Retinal pigment epithelial cell (primary cell): ENCODE measurements at regions not wholly inside any gene's neighbourhood (a gene's known extent, or its start where the extent isn't known, plus 50 kb on each side); places are given as distances from the start of the nearest gene placed in this dataset.

ENCODE experiments used
- DNase-seq: peaks from one replicate; pipeline ENCODE4 v3.0.0-alpha.2; 2010; ENCODE audit warnings: low read depth
- H3K4me3 ChIP-seq: 2 replicates; pipeline ENCODE4 v1.5.1; 2011; ENCODE audit warnings: mild to moderate bottlenecking, low read length, control low read depth, moderate library complexity
- TF ChIP-seq, protein P1 (sequence below): conservative IDR thresholded peaks from 2 replicates; pipeline ENCODE4 v1.5.1; 2011; ENCODE audit warnings: low read depth, low read length, control low read depth, inconsistent platforms

DNA sequence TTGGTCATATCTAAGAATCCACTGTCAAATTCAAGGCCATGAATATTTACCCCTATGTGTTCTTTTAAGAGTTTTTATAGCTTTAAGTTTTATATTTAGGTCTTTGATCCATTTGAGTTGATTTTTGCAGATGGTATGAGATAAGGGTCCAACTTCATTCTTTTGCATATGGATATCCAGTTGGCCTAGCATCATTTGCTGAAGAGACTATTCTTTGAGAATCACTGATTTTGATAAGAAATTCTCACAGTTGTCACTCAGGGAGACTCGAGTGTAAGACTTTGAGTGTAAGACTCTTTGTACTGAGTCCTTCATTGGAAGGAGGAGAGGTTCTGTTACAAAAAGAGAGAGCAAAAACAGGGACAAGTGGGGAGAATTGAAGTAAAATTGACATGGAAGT lies 74.8 kb downstream of the CBLL2 start:
- no peak for DNase-seq
- TF ChIP-seq, protein P1, sequence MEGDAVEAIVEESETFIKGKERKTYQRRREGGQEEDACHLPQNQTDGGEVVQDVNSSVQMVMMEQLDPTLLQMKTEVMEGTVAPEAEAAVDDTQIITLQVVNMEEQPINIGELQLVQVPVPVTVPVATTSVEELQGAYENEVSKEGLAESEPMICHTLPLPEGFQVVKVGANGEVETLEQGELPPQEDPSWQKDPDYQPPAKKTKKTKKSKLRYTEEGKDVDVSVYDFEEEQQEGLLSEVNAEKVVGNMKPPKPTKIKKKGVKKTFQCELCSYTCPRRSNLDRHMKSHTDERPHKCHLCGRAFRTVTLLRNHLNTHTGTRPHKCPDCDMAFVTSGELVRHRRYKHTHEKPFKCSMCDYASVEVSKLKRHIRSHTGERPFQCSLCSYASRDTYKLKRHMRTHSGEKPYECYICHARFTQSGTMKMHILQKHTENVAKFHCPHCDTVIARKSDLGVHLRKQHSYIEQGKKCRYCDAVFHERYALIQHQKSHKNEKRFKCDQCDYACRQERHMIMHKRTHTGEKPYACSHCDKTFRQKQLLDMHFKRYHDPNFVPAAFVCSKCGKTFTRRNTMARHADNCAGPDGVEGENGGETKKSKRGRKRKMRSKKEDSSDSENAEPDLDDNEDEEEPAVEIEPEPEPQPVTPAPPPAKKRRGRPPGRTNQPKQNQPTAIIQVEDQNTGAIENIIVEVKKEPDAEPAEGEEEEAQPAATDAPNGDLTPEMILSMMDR = no peak
- H3K4me3 ChIP-seq = no peak overlapping the region

DNA sequence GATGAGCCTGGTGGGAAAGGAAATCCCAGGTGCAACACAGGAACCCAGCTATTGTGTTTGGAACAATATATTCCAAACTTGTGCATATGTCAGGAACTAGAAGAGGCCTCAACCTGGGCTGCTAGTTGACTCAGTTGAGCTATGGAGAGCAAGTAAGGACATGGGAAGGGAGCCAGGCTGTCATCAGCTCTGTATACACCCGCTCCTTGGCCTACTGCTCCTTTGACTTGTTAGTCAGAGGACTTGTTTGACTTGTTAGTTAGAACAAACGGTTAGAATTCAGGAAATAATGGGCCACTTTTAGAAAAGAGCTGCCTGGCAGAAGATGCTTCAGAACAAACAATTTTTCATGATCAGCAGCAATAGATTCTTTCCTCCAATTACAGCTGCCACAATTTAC lies 76.4 kb downstream of the CBLL2 start:
- TF ChIP-seq, protein P1 = no peak
- H3K4me3 ChIP-seq = no peak overlapping the region
- DNase-seq = no peak

DNA sequence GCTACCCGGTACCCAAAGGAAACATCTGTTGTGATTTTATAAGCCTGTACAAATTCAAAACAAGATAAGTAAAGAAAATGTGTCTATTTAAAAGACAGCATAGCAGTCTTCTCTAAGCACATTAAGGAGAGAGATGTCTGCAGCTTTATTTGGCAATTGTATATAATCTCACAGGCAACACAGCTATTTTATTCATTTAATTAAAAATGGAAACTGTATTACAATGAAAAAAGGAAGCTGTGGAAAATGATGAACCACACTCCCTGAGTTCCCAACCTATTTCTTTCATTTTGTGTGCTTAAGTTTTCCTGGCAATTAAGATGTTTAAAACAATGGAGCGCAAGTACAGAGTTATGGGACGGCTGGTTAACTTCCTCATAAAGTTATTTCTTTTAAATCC lies 78.4 kb downstream of the CBLL2 start:
- no peak for DNase-seq
- TF ChIP-seq, protein P1 = no peak
- H3K4me3 ChIP-seq = no peak overlapping the region

DNA sequence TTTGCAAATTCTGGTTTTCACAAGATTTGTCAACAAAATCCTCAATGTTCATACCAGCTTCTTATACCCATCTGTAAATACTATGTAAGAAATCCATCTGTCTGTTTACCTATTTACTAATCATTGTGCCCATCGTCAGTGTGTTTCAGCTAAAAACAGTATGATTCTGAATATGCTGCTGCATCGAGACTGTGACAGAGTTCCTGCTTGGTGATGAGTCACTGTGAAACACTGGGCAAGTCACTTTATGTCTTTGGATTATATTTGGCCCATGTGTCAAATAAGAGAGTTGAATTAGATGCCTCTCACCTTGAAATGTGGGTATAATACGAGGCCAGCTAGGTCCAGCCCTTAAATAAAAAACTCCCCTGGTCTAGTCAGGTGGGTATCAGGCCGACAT lies 79.3 kb downstream of the CBLL2 start:
- H3K4me3 ChIP-seq = no peak overlapping the region
- TF ChIP-seq, protein P1 = no peak
- no peak for DNase-seq

DNA sequence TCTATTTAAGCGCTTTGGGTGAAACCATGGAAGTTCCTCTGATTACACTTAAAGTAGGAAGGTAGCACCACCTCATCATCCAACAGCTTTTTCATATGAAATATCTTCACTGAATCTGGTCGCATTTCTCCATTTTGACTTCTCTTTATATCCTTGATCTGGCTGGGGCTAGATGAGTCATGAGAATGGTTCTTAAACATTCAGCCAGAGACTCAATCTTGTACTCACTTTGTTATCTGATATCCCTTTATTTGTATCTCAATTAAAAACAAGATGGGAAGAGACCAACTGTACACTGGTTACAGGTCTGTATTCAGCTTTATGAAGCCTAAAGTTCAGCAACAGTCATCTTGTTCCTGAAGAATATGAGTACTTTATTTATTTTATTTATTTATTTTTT lies 84.9 kb downstream of the CBLL2 start:
- TF ChIP-seq, protein P1 = no peak
- DNase-seq = no peak
- H3K4me3 ChIP-seq = no peak overlapping the region

DNA sequence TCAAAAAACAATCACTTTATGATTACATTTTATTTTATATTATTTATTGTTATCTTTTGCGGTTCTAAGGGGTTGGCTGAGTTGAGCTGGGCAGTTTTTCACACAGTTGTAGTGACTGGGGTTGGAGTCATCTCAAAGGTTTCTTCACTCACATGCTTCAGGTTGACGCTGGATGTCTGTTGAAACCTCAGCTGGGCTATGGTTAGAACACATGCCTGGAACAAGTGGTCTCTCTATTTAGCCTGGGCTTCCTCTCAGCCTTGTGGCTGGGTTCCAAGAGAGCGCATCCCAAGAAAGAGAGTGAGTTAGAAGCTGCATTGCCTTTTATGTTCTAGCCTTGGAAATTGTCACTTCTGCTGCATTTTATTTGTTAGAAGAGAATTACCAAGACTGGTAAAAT lies 87.4 kb downstream of the CBLL2 start:
- no peak overlapping the region for H3K4me3 ChIP-seq
- TF ChIP-seq, protein P1 = no peak
- DNase-seq = no peak

DNA sequence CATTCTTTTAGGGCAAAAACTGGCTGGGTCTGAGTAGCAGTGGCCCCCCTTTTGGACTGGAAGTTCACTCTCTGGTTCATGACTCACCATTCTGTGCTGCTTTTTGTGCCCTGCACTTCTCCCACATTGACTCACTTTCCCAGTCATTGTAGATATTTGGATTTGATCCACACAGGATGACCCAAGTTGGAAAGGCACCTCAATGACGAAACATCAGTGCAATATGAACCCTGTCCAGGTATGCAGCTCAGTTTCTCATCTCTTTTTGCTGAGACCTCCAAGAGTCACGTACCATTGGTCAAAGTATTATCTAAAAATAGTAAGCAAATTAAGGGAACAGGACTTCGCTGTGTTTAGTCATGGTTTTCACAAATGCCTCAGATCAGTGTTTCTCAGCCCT lies 92.7 kb downstream of the CBLL2 start:
- TF ChIP-seq, protein P1 = no peak
- DNase-seq = peak; percentile 28

More for the DNA sequence above, 92.7 kb downstream of the CBLL2 start:
- no peak overlapping the region for H3K4me3 ChIP-seq
